ENCODE measurements at regions not wholly inside any gene's neighbourhood (a gene's known extent, or its start where the extent isn't known, plus 50 kb on each side); places are given as distances from the start of the nearest gene placed in this dataset.

- TF ChIP-seq CTCF (IDR thresholded peaks at IDR 0.05; ENCODE audit: borderline replicate concordance, extremely low read depth, low read length, poor library complexity, severe bottlenecking) (no peak), EZH2 (IDR thresholded peaks at IDR 0.05; ENCODE audit: borderline replicate concordance, low read depth, low read length, severe bottlenecking) (no peak)
These were observed 173.8 kb downstream of the TMEM18 start for GRCh38 chr2:503288-503999.
